ENCODE measurements at regions not wholly inside any gene's neighbourhood (a gene's known extent, or its start where the extent isn't known, plus 50 kb on each side); places are given as distances from the start of the nearest gene placed in this dataset.
"Not testable (repeated sequence)": the region's sequence is repeated elsewhere in the genome, so short reads cannot be mapped to it uniquely, and the experiment has no call there.

- no peak overlapping the region for H3K4me2 ChIP-seq (ENCODE audit: low read length)
- no peak overlapping the region for H3K27ac ChIP-seq (ENCODE audit: low read depth, low read length, poor library complexity, severe bottlenecking)
- no peaks in the 10 kb centered on the region for H3K79me2 ChIP-seq (ENCODE audit: insufficient read depth, low read length)
- H3F3A ChIP-seq (ENCODE audit: insufficient read depth, low read length) = no peaks in the 10 kb centered on the region
- no peaks in the 10 kb centered on the region for H3K36me3 ChIP-seq (ENCODE audit: insufficient read depth, low read length)
- H3K4me3 ChIP-seq (ENCODE audit: low read depth, low read length, poor library complexity, severe bottlenecking) = no peak overlapping the region
- no peaks in the 10 kb centered on the region for H3K9me2 ChIP-seq (ENCODE audit: low read depth, low read length)
- H3K27me3 ChIP-seq (ENCODE audit: insufficient read depth, low read length) = peaks cover 3% of the 10 kb centered on the region; the same call in 1 of the 2 replicates
- TF ChIP-seq CTCF (IDR thresholded peaks at IDR 0.05; ENCODE audit: low read length) (no peak), EZH2 (IDR thresholded peaks at IDR 0.05; ENCODE audit: borderline replicate concordance, low read length) (no peak)
- no peaks in the 10 kb centered on the region for H3K4me1 ChIP-seq (ENCODE audit: insufficient read depth, low read length, severe bottlenecking)
- H3K9me3 ChIP-seq (ENCODE audit: low read length) = no peaks in the 10 kb centered on the region
- H4K20me1 ChIP-seq (ENCODE audit: insufficient read depth, low read length) = no peaks in the 10 kb centered on the region
- H3K9ac ChIP-seq (ENCODE audit: low read length) = no peak overlapping the region
- no peak overlapping the region for H2AFZ ChIP-seq (ENCODE audit: low read length)
Observed at GRCh38 chr11:33987545-33987944, 64.0 kb upstream of the CAPRIN1 start.

GRCh38 chr11:33986597-33987501, 64.7 kb upstream of the CAPRIN1 start:
- not testable (repeated sequence) for H3K36me3 ChIP-seq (ENCODE audit: insufficient read depth, low read length); H3K4me1 ChIP-seq (ENCODE audit: insufficient read depth, low read length, severe bottlenecking); H3K9ac ChIP-seq (ENCODE audit: low read length); H3K27ac ChIP-seq (ENCODE audit: low read depth, low read length, poor library complexity, severe bottlenecking); H2AFZ ChIP-seq (ENCODE audit: low read length); H3F3A ChIP-seq (ENCODE audit: insufficient read depth, low read length); H3K4me2 ChIP-seq (ENCODE audit: low read length); H4K20me1 ChIP-seq (ENCODE audit: insufficient read depth, low read length); H3K79me2 ChIP-seq (ENCODE audit: insufficient read depth, low read length); H3K9me3 ChIP-seq (ENCODE audit: low read length); H3K9me2 ChIP-seq (ENCODE audit: low read depth, low read length); H3K27me3 ChIP-seq (ENCODE audit: insufficient read depth, low read length); H3K4me3 ChIP-seq (ENCODE audit: low read depth, low read length, poor library complexity, severe bottlenecking)

GRCh38 chr11:33984682-33985389, 66.7 kb upstream of the CAPRIN1 start:
- H3K4me2 ChIP-seq (ENCODE audit: low read length) = no peak overlapping the region
- no peaks in the 10 kb centered on the region for H3K9me3 ChIP-seq (ENCODE audit: low read length)
- H3K27ac ChIP-seq (ENCODE audit: low read depth, low read length, poor library complexity, severe bottlenecking) = no peak overlapping the region
- no peaks in the 10 kb centered on the region for H3F3A ChIP-seq (ENCODE audit: insufficient read depth, low read length)
- no peaks in the 10 kb centered on the region for H4K20me1 ChIP-seq (ENCODE audit: insufficient read depth, low read length)
- no peak overlapping the region for H3K9ac ChIP-seq (ENCODE audit: low read length)
- H3K9me2 ChIP-seq (ENCODE audit: low read depth, low read length) = no peaks in the 10 kb centered on the region
- peaks cover 3% of the 10 kb centered on the region; the same call in 1 of the 2 replicates for H3K27me3 ChIP-seq (ENCODE audit: insufficient read depth, low read length)
- TF ChIP-seq CTCF (IDR thresholded peaks at IDR 0.05; ENCODE audit: low read length) = no peak
- TF ChIP-seq EZH2 (IDR thresholded peaks at IDR 0.05; ENCODE audit: borderline replicate concordance, low read length) = no peak
- no peak overlapping the region for H3K4me3 ChIP-seq (ENCODE audit: low read depth, low read length, poor library complexity, severe bottlenecking)
- no peak overlapping the region for H2AFZ ChIP-seq (ENCODE audit: low read length)
- no peaks in the 10 kb centered on the region for H3K79me2 ChIP-seq (ENCODE audit: insufficient read depth, low read length)
- H3K36me3 ChIP-seq (ENCODE audit: insufficient read depth, low read length) = no peaks in the 10 kb centered on the region
- no peaks in the 10 kb centered on the region for H3K4me1 ChIP-seq (ENCODE audit: insufficient read depth, low read length, severe bottlenecking)

Data from OCI-LY1 (cell line).